ENCODE measurements at regions not wholly inside any gene's neighbourhood (a gene's known extent, or its start where the extent isn't known, plus 50 kb on each side); places are given as distances from the start of the nearest gene placed in this dataset.

GRCh38 chr6:99746261-99746895 is 139.7 kb downstream of the PRDM13 start (continued):
- TF ChIP-seq, protein P1, sequence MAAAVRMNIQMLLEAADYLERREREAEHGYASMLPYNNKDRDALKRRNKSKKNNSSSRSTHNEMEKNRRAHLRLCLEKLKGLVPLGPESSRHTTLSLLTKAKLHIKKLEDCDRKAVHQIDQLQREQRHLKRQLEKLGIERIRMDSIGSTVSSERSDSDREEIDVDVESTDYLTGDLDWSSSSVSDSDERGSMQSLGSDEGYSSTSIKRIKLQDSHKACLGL (CRISPR knock-in tag; IDR thresholded peaks at IDR 0.05; ENCODE audit: borderline replicate concordance, poor library complexity, severe bottlenecking): no peak
- TF ChIP-seq KLF16 (IDR thresholded peaks at IDR 0.05): peak; percentile 32; the same call in 1 of the 2 replicates
- no peak for TF ChIP-seq NCOA6 (IDR thresholded peaks at IDR 0.05)
- peak; percentile 66 for TF ChIP-seq SMC3 (conservative IDR thresholded peaks at IDR 0.05; ENCODE audit: insufficient read depth, low read depth, low read length)
- TF ChIP-seq, protein P2, sequence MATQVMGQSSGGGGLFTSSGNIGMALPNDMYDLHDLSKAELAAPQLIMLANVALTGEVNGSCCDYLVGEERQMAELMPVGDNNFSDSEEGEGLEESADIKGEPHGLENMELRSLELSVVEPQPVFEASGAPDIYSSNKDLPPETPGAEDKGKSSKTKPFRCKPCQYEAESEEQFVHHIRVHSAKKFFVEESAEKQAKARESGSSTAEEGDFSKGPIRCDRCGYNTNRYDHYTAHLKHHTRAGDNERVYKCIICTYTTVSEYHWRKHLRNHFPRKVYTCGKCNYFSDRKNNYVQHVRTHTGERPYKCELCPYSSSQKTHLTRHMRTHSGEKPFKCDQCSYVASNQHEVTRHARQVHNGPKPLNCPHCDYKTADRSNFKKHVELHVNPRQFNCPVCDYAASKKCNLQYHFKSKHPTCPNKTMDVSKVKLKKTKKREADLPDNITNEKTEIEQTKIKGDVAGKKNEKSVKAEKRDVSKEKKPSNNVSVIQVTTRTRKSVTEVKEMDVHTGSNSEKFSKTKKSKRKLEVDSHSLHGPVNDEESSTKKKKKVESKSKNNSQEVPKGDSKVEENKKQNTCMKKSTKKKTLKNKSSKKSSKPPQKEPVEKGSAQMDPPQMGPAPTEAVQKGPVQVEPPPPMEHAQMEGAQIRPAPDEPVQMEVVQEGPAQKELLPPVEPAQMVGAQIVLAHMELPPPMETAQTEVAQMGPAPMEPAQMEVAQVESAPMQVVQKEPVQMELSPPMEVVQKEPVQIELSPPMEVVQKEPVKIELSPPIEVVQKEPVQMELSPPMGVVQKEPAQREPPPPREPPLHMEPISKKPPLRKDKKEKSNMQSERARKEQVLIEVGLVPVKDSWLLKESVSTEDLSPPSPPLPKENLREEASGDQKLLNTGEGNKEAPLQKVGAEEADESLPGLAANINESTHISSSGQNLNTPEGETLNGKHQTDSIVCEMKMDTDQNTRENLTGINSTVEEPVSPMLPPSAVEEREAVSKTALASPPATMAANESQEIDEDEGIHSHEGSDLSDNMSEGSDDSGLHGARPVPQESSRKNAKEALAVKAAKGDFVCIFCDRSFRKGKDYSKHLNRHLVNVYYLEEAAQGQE (IDR thresholded peaks at IDR 0.05; ENCODE audit: borderline replicate concordance): peak; percentile 64; the same call in 1 of the 2 replicates
- TF ChIP-seq, protein P2 (CRISPR knock-in tag; IDR thresholded peaks at IDR 0.05; ENCODE audit: low read depth): no peak
- TF ChIP-seq ZNF583 (CRISPR knock-in tag; IDR thresholded peaks at IDR 0.05): no peak
- no peak for TF ChIP-seq NFIX (CRISPR knock-in tag; IDR thresholded peaks at IDR 0.05; ENCODE audit: low read depth)
- no peak for TF ChIP-seq HCFC1 (IDR thresholded peaks at IDR 0.05; ENCODE audit: low read depth, low read length)
- TF ChIP-seq HMG20B (CRISPR knock-in tag; IDR thresholded peaks at IDR 0.05): no peak
- TF ChIP-seq HBP1 (CRISPR knock-in tag; IDR thresholded peaks at IDR 0.05): no peak
- TF ChIP-seq ZBTB5 (IDR thresholded peaks at IDR 0.05): no peak
- no peak for TF ChIP-seq TAL1 (IDR thresholded peaks at IDR 0.05)
- TF ChIP-seq ZNF431 (CRISPR knock-in tag; IDR thresholded peaks at IDR 0.05): no peak
- TF ChIP-seq, protein P3, sequence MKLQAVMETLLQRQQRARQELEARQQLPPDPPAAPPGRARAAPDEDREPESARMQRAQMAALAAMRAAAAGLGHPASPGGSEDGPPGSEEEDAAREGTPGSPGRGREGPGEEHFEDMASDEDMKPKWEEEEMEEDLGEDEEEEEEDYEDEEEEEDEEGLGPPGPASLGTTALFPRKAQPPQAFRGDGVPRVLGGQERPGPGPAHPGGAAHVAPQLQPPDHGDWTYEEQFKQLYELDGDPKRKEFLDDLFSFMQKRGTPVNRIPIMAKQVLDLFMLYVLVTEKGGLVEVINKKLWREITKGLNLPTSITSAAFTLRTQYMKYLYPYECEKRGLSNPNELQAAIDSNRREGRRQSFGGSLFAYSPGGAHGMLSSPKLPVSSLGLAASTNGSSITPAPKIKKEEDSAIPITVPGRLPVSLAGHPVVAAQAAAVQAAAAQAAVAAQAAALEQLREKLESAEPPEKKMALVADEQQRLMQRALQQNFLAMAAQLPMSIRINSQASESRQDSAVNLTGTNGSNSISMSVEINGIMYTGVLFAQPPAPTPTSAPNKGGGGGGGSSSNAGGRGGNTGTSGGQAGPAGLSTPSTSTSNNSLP (IDR thresholded peaks at IDR 0.05; ENCODE audit: borderline replicate concordance, low read depth, low read length): peak; percentile 34; the same call in 1 of the 2 replicates

Measured in K562 (cell line).